ENCODE measurements at regions not wholly inside any gene's neighbourhood (a gene's known extent, or its start where the extent isn't known, plus 50 kb on each side); places are given as distances from the start of the nearest gene placed in this dataset.
"Not testable (repeated sequence)": the region's sequence is repeated elsewhere in the genome, so short reads cannot be mapped to it uniquely, and the experiment has no call there.

- in situ Hi-C loops (cut with MboI; ENCODE audit: low sequenced_read_pairs), result no loop called here
Observed at GRCh38 chr7:91398341-91398740, 134.1 kb downstream of the FZD1 start.

GRCh38 chr7:91405092-91405788 lies 141.0 kb downstream of the FZD1 start:
- in situ Hi-C loops (cut with MboI; ENCODE audit: low sequenced_read_pairs), result no loop called here

- in situ Hi-C loops (cut with MboI; ENCODE audit: low sequenced_read_pairs), result not testable (repeated sequence)
Observed at GRCh38 chr7:91405873-91406272, 141.6 kb downstream of the FZD1 start.

DNA sequence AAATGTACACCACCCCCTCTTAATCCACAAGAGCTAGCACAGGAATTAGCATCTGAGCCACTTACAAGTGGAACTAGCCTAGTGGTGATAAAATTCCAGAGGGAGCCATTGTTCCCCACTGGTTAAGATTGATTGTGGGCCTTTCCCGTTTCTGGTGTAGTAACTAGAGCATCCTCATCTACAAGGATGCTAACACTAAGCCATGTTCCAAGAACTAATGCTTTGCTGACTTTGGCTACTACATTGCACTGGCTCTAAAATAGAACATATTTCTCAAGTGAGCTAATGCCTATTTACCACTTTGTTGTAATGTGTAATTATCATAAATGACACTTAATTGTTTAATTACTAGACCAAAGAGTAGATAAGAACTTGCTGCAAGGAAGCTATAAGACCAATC lies 143.7 kb downstream of the FZD1 start:
- in situ Hi-C loops (cut with MboI; ENCODE audit: low sequenced_read_pairs), result no loop called here

- in situ Hi-C loops (cut with MboI; ENCODE audit: low sequenced_read_pairs), result no loop called here
Observed at GRCh38 chr7:91408388-91409154, 144.3 kb downstream of the FZD1 start.

DNA sequence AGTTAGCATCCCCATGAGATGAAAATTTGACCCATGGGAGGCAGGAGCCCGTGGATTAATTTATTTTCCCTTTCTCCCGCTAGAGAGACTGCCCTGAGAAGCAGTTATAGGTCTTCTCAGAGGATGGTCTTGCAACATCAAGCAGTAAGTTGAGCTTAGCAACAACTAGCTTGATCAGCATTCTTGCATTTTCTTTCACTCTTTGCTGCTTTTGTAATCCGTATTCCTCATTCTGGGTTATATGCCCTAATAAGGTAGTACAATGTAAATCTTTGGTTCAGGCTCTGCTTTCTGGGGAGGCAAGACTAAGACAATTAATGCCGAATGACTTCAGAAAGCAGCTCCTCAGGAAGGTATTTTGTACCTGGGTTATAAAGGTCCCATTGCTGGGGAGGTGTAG lies 146.8 kb downstream of the FZD1 start:
- in situ Hi-C loops (cut with MboI; ENCODE audit: low sequenced_read_pairs), result no loop called here

GRCh38 chr7:91412298-91412697 lies 148.1 kb downstream of the FZD1 start:
- in situ Hi-C loops (cut with MboI; ENCODE audit: low sequenced_read_pairs), result no loop called here

GRCh38 chr7:91414734-91415133 lies 150.5 kb downstream of the FZD1 start:
- in situ Hi-C loops (cut with MboI; ENCODE audit: low sequenced_read_pairs), result no loop called here

GRCh38 chr7:91416155-91416865 lies 152.1 kb downstream of the FZD1 start:
- in situ Hi-C loops (cut with MboI; ENCODE audit: low sequenced_read_pairs), result no loop called here

DNA sequence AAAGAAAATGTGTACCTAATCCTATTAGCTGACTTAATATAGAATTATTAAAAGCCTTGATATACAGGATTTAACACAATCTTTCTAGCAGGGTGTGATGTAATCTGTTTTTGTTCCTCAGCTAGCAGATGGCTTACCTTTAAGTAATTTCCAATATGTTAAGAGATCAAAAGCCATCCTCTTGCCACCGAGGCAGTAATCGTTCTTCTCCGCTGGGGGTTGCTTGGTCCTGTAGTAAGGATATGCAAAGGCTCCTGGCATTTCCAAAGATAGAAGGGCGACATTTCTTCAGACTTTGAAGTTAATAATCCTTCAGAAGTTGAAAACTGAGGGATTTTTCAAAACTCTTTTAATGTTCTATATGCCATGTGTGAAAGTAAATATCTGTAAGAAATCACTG lies 156.4 kb downstream of the FZD1 start:
- in situ Hi-C loops (cut with MboI; ENCODE audit: low sequenced_read_pairs), result no loop called here

- in situ Hi-C loops (cut with MboI; ENCODE audit: low sequenced_read_pairs), result no loop called here
Observed at GRCh38 chr7:91421018-91421417, 156.8 kb downstream of the FZD1 start.

DNA sequence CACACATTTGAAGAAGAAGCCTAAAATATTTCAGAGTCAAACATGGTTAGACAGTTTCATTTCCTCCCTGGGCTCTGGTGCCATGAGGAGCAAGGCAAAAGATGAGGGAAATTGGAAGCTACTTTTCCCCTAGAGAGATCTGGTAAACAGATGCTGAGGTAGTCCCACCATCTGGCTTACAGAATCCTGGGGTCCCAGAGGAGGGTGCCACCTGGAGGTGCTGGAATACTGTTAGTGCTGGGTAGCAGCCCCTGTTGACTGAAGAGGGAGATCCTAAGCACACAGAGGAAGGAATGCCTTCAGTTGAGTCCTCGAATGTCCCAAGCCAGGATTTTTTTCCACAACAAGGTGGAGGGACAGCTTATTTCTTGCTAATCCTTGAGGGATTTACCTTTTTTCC lies 160.1 kb downstream of the FZD1 start:
- in situ Hi-C loops (cut with MboI; ENCODE audit: low sequenced_read_pairs), result no loop called here

DNA sequence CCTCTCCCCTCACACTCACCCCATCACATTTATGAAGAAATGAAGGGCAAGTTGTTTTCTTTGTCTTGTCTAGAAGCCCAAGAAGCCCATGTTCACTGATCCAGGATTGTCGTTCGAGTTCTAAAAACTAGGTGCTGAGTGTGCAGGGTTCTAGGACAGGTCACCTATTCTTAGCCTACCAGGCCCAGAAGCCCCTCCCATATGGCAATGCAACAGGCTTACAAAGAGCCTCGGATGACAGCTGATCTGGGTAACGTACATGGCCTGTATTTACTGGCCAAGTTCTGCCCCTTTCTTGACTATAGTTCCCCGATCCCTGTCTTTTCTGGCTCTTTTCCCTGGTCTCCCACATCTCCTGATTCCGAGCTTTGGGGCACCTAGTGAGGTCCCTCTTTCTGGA lies 160.9 kb downstream of the FZD1 start:
- in situ Hi-C loops (cut with MboI; ENCODE audit: low sequenced_read_pairs), result no loop called here

DNA sequence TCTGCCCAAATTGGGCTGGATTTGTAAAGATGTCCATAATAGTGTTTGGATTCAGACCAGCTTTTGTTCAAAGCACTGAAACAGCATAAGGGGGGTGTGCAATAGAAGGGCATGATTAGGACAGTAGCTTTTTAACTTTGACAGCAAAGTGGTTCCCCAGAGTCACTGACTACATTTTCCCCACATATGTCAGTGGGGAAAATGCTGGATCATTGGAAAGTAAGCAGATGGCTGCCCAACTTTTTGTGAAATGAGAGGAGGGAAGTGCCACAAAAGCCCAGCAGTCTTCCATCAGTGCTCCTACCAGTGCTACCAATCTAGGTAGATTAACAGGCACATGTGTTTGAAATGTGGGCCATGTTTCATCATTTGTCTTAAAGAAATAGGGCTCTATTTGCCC lies 162.8 kb downstream of the FZD1 start:
- in situ Hi-C loops (cut with MboI; ENCODE audit: low sequenced_read_pairs), result no loop called here

GRCh38 chr7:91431601-91432000 lies 167.4 kb downstream of the FZD1 start:
- in situ Hi-C loops (cut with MboI; ENCODE audit: low sequenced_read_pairs), result no loop called here

- in situ Hi-C loops (cut with MboI; ENCODE audit: low sequenced_read_pairs), result no loop called here
Observed at GRCh38 chr7:91434836-91435235, 170.6 kb downstream of the FZD1 start.

- in situ Hi-C loops (cut with MboI; ENCODE audit: low sequenced_read_pairs), result no loop called here
Observed at GRCh38 chr7:91435381-91436059, 171.3 kb downstream of the FZD1 start.

GRCh38 chr7:91436655-91437054 lies 172.4 kb downstream of the FZD1 start:
- in situ Hi-C loops (cut with MboI; ENCODE audit: low sequenced_read_pairs), result no loop called here

- in situ Hi-C loops (cut with MboI; ENCODE audit: low sequenced_read_pairs), result not testable (repeated sequence)
Observed at GRCh38 chr7:91440198-91440597, 176.0 kb downstream of the FZD1 start.

DNA sequence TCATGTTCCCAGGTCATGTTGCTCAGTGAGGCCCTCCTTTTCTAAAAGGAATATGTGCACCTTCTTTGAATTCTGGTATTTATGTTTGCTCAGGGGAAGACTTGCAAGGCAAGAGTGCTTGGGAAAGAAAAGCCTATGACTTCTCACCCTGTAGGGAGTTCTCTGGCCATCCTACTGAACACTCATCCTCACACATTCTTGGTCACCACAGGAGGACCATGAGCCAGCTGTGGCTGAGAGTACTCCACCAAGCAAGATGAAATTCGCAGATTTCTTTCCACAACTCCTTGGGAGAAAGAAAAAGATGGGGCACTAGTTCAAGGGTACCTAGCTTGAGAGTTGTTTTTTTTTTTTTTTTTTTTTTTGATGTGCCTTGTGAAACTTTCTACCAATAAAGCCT lies 179.6 kb downstream of the FZD1 start:
- in situ Hi-C loops (cut with MboI; ENCODE audit: low sequenced_read_pairs), result no loop called here

GRCh38 chr7:91446819-91447218 lies 182.6 kb downstream of the FZD1 start:
- in situ Hi-C loops (cut with MboI; ENCODE audit: low sequenced_read_pairs), result no loop called here

All from HL-60/S4 (cell line).